Vagina (tissue), 2 donors: ENCODE measurements at regions not wholly inside any gene's neighbourhood (a gene's known extent, or its start where the extent isn't known, plus 50 kb on each side); places are given as distances from the start of the nearest gene placed in this dataset.

Source experiments
- DNase-seq, 2 donors: peaks; one replicate each; pipeline ENCODE4 v3.0.0-alpha.2; 2017; ENCODE audit errors: extremely low spot score in 2 of 2
- H3K27ac ChIP-seq: fragments of 200-600 bp; sonication (generic); one replicate; pipeline ENCODE4 v1.5.1; 2019
- H3K27me3 ChIP-seq: fragments of 200-600 bp; sonication (generic); one replicate; pipeline ENCODE4 v1.5.1; 2019
- H3K36me3 ChIP-seq, 2 donors: fragments of 200-600 bp; sonication (generic); one replicate each; pipeline ENCODE4 v1.5.1; 2017 to 2019
- H3K4me1 ChIP-seq: fragments of 200-600 bp; sonication (generic); one replicate; pipeline ENCODE4 v1.5.1; 2019
- H3K4me3 ChIP-seq, 2 donors: fragments of 200-600 bp; sonication (generic); 1 replicate in 1 of 2; 2 replicates in 1 of 2; pipeline ENCODE4 v1.5.1; 2016 to 2019
- H3K9me3 ChIP-seq: fragments of 200-600 bp; sonication (generic); one replicate; pipeline ENCODE4 v1.5.1; 2019
- CTCF ChIP-seq, 3 experiments: fragments of 450-650 bp in 2 of 3; fragments of 200-600 bp in 1 of 3; sonication (generic) in 1 of 3; IDR thresholded peaks; one replicate each; pipeline ENCODE4 v1.5.1; 2017 to 2019; ENCODE audit warnings: antibody characterized with exemption in 3 of 3, mild to moderate bottlenecking in 2 of 3, moderate library complexity in 2 of 3
- POLR2A ChIP-seq, 2 donors: fragments of 450-650 bp; IDR thresholded peaks; one replicate each; pipeline ENCODE4 v1.6.1; 2017; ENCODE audit warnings: antibody characterized with exemption in 2 of 2, mild to moderate bottlenecking in 2 of 2, moderate library complexity in 2 of 2
- POLR2AphosphoS5 ChIP-seq, 2 donors: sonication (generic); formaldehyde crosslinking; IDR thresholded peaks; one replicate each; pipeline ENCODE4 v1.9.0; 2017; ENCODE audit warnings: antibody characterized with exemption in 2 of 2, mild to moderate bottlenecking in 2 of 2, low read depth in 1 of 2; ENCODE audit not compliant: insufficient read depth in 1 of 2
- intact Hi-C: fragments of 100-400 bp; cut with DNase I; formaldehyde crosslinking; loops from one replicate; pipeline ENCODE4 v1.15.1; 2023

DNA sequence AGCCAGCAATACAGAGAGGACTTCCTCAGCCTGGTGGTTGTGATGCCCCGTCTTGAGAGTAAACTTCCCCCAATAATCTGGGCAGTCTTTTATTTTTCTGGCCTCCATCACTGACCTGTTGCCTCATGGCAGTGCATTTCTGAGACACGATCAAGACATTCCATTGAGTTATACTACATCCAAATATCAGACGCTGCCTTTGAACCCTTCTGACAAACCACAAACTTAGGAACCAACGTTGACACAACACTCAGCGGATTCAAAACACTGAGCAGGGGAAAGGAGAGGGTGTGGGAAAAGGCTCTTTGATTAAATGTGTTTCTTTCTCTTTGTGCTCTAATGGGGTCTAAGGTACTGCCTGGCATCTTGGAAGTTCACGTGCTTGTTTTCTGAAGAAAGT is 100.7 kb upstream of the TBX5 start:
- intact Hi-C loops: loop anchor here (10.0 kb wide), 1 partner anchor 532 kb away; no protein-coding TSS in a partner anchor
- DNase-seq: no peak
- no peaks in the 10 kb centered on the region for H3K4me1 ChIP-seq
- no peak for TF ChIP-seq POLR2AphosphoS5 (IDR thresholded peaks at IDR 0.05; ENCODE audit: insufficient read depth in 1 of 2, low read depth in 1 of 2)
- H3K4me3 ChIP-seq: no peak overlapping the region
- no peaks in the 10 kb centered on the region for H3K27me3 ChIP-seq
- no peaks in the 10 kb centered on the region for H3K36me3 ChIP-seq
- H3K27ac ChIP-seq: no peak overlapping the region
- H3K9me3 ChIP-seq: no peaks in the 10 kb centered on the region

- H3K9me3 ChIP-seq: no peaks in the 10 kb centered on the region
- H3K36me3 ChIP-seq: no peaks in the 10 kb centered on the region
- TF ChIP-seq POLR2AphosphoS5 (IDR thresholded peaks at IDR 0.05; ENCODE audit: insufficient read depth in 1 of 2, low read depth in 1 of 2) (no peak), CTCF (IDR thresholded peaks at IDR 0.05) (no peak), POLR2A (IDR thresholded peaks at IDR 0.05) (no peak)
- H3K4me3 ChIP-seq: no peak overlapping the region
- no peaks in the 10 kb centered on the region for H3K27me3 ChIP-seq
- DNase-seq: no peak
- no peak overlapping the region for H3K27ac ChIP-seq
- H3K4me1 ChIP-seq: no peaks in the 10 kb centered on the region
- intact Hi-C loops: loop anchor here (10.0 kb wide), 1 partner anchor 530 kb away; no protein-coding TSS in a partner anchor
Observed at GRCh38 chr12:114504311-114504710, 98.4 kb upstream of the TBX5 start.

GRCh38 chr12:114501474-114501807 is 95.5 kb upstream of the TBX5 start:
- no peak overlapping the region for H3K27ac ChIP-seq
- no peaks in the 10 kb centered on the region for H3K36me3 ChIP-seq
- H3K27me3 ChIP-seq: no peaks in the 10 kb centered on the region
- no peak for DNase-seq
- TF ChIP-seq POLR2AphosphoS5 (IDR thresholded peaks at IDR 0.05; ENCODE audit: insufficient read depth in 1 of 2, low read depth in 1 of 2) (no peak), CTCF (IDR thresholded peaks at IDR 0.05) (no peak), POLR2A (IDR thresholded peaks at IDR 0.05) (no peak)
- no peaks in the 10 kb centered on the region for H3K9me3 ChIP-seq
- intact Hi-C loops: loop anchor here (10.0 kb wide), 1 partner anchor 527 kb away; no protein-coding TSS in a partner anchor
- no peaks in the 10 kb centered on the region for H3K4me1 ChIP-seq
- H3K4me3 ChIP-seq: no peak overlapping the region

- no peak for DNase-seq
- TF ChIP-seq CTCF (IDR thresholded peaks at IDR 0.05) (no peak), POLR2A (IDR thresholded peaks at IDR 0.05) (no peak), POLR2AphosphoS5 (IDR thresholded peaks at IDR 0.05; ENCODE audit: insufficient read depth in 1 of 2, low read depth in 1 of 2) (no peak)
- no peaks in the 10 kb centered on the region for H3K27me3 ChIP-seq
- no peak overlapping the region for H3K4me3 ChIP-seq
- no peak overlapping the region for H3K27ac ChIP-seq
- H3K36me3 ChIP-seq: no peaks in the 10 kb centered on the region
- intact Hi-C loops: loop anchor here (10.0 kb wide), 1 partner anchor 526 kb away; no protein-coding TSS in a partner anchor
- no peaks in the 10 kb centered on the region for H3K4me1 ChIP-seq
- H3K9me3 ChIP-seq: no peaks in the 10 kb centered on the region
Observed at GRCh38 chr12:114500775-114501473, 95.0 kb upstream of the TBX5 start.

DNA sequence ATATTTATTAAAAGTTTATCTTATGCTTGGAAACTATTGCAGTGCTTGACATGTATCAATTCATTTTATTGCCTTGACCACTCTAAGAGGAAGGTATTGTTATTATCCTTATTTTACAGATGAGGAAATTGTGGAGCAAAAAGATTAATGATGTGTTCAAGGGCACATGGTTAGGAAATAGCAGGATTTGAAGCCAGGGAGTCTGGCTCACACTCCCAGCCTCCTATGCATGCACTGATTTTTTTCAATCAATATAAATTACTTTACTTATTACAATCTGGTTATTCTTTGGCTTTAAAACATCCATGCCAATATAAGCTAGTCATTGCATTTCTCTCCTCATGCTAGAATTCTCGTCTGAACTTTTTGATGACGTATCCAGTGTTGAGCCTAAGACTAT is 94.2 kb upstream of the TBX5 start:
- TF ChIP-seq POLR2A (IDR thresholded peaks at IDR 0.05) (no peak), POLR2AphosphoS5 (IDR thresholded peaks at IDR 0.05; ENCODE audit: insufficient read depth in 1 of 2, low read depth in 1 of 2) (no peak), CTCF (IDR thresholded peaks at IDR 0.05) (no peak)
- Histone ChIP-seq H3K9me3 (no peaks in the 10 kb centered on the region), H3K27me3 (no peaks in the 10 kb centered on the region), H3K4me1 (no peaks in the 10 kb centered on the region), H3K36me3 (no peaks in the 10 kb centered on the region), H3K27ac (no peak overlapping the region), H3K4me3 (no peak overlapping the region)
- no peak for DNase-seq
- intact Hi-C loops: loop anchor here (10.0 kb wide), 1 partner anchor 525 kb away; no protein-coding TSS in a partner anchor
